Nucleus accumbens (tissue), 56 donors: ENCODE measurements at regions not wholly inside any gene's neighbourhood (a gene's known extent, or its start where the extent isn't known, plus 50 kb on each side); places are given as distances from the start of the nearest gene placed in this dataset.
"Not testable (repeated sequence)": the region's sequence is repeated elsewhere in the genome, so short reads cannot be mapped to it uniquely, and the experiment has no call there.

Experiments used
- DNase-seq, 56 donors: peaks; one replicate each; lab custom pipeline; 2025; lab: John Stamatoyannopoulos, UW

- no peak for DNase-seq
These were observed 163.4 kb upstream of the SYN3 start for GRCh38 chr22:33221568-33221967.

GRCh38 chr22:33220476-33221080 is 162.4 kb upstream of the SYN3 start:
- DNase-seq: no peak

- DNase-seq: no peak
These were observed 161.6 kb upstream of the SYN3 start for GRCh38 chr22:33219648-33220384.

- DNase-seq: no peak
These were observed 155.3 kb upstream of the SYN3 start for GRCh38 chr22:33213383-33214075.

- DNase-seq: peak in 17 of 56 donors; percentile 0 to 15 (median 3)
These were observed 152.0 kb upstream of the SYN3 start for GRCh38 chr22:33209930-33210784.

GRCh38 chr22:33204408-33204807 is 146.2 kb upstream of the SYN3 start:
- DNase-seq: no peak

GRCh38 chr22:33202455-33202854 is 144.3 kb upstream of the SYN3 start:
- DNase-seq: no peak

GRCh38 chr22:33194529-33195077 is 136.4 kb upstream of the SYN3 start:
- DNase-seq: no peak

GRCh38 chr22:33192156-33192555 is 134.0 kb upstream of the SYN3 start:
- no peak for DNase-seq

GRCh38 chr22:33188326-33188725 is 130.1 kb upstream of the SYN3 start:
- no peak for DNase-seq

- DNase-seq: no peak
These were observed 128.6 kb upstream of the SYN3 start for GRCh38 chr22:33186816-33187215.

GRCh38 chr22:33180356-33180755 is 122.2 kb upstream of the SYN3 start:
- DNase-seq: no peak

- DNase-seq: no peak
These were observed 110.0 kb upstream of the SYN3 start for GRCh38 chr22:33167998-33168790.

- DNase-seq: no peak
These were observed 108.0 kb upstream of the SYN3 start for GRCh38 chr22:33166206-33166605.

- DNase-seq: no peak
These were observed 105.6 kb upstream of the SYN3 start for GRCh38 chr22:33163815-33164214.

- no peak for DNase-seq
These were observed 104.0 kb upstream of the SYN3 start for GRCh38 chr22:33162196-33162595.

GRCh38 chr22:33160525-33160924 is 102.3 kb upstream of the SYN3 start:
- DNase-seq: no peak

GRCh38 chr22:33154967-33155366 is 96.8 kb upstream of the SYN3 start:
- not testable (repeated sequence) for DNase-seq

- no peak for DNase-seq
These were observed 91.4 kb upstream of the SYN3 start for GRCh38 chr22:33149611-33150010.

GRCh38 chr22:33144721-33145120 is 86.5 kb upstream of the SYN3 start:
- DNase-seq: no peak
